ENCODE measurements at regions not wholly inside any gene's neighbourhood (a gene's known extent, or its start where the extent isn't known, plus 50 kb on each side); places are given as distances from the start of the nearest gene placed in this dataset.
"Not testable (repeated sequence)": the region's sequence is repeated elsewhere in the genome, so short reads cannot be mapped to it uniquely, and the experiment has no call there.

GRCh38 chr4:27973056-27973455 lies 1112.4 kb downstream of the STIM2 start:
- Mint-ChIP-seq H3K27me3 (ENCODE audit: low read depth) (no peaks in the 10 kb centered on the region), H3K27ac (no peak overlapping the region), H3K4me3 (no peak overlapping the region), H3K9me3 (peaks cover 11% of the 10 kb centered on the region), H3K36me3 (ENCODE audit: low read depth) (no peaks in the 10 kb centered on the region), H3K4me1 (ENCODE audit: low read depth) (no peaks in the 10 kb centered on the region)
- DNase-seq: no peak
- CTCF ChIA-PET: no interaction called here
- intact Hi-C loops (cut with micrococcal nuclease): no loop called here

- no peaks in the 10 kb centered on the region for H3K27me3 Mint-ChIP-seq (ENCODE audit: low read depth)
- DNase-seq: no peak
- H3K36me3 Mint-ChIP-seq (ENCODE audit: low read depth): no peaks in the 10 kb centered on the region
- H3K27ac Mint-ChIP-seq: no peak overlapping the region
- peaks cover 11% of the 10 kb centered on the region for H3K9me3 Mint-ChIP-seq
- intact Hi-C loops (cut with micrococcal nuclease): no loop called here
- no peak overlapping the region for H3K4me3 Mint-ChIP-seq
- CTCF ChIA-PET: no interaction called here
- H3K4me1 Mint-ChIP-seq (ENCODE audit: low read depth): no peaks in the 10 kb centered on the region
Measured at GRCh38 chr4:27973700-27974099, 1113.1 kb downstream of the STIM2 start.

GRCh38 chr4:27974339-27974738 lies 1113.7 kb downstream of the STIM2 start:
- intact Hi-C loops (cut with micrococcal nuclease): no loop called here
- H3K27me3 Mint-ChIP-seq (ENCODE audit: low read depth): no peaks in the 10 kb centered on the region
- CTCF ChIA-PET: no interaction called here
- H3K27ac Mint-ChIP-seq: no peak overlapping the region
- H3K36me3 Mint-ChIP-seq (ENCODE audit: low read depth): no peaks in the 10 kb centered on the region
- no peak for DNase-seq
- no peaks in the 10 kb centered on the region for H3K4me1 Mint-ChIP-seq (ENCODE audit: low read depth)
- H3K4me3 Mint-ChIP-seq: no peak overlapping the region
- H3K9me3 Mint-ChIP-seq: peaks cover 17% of the 10 kb centered on the region

- intact Hi-C loops (cut with micrococcal nuclease); CTCF ChIA-PET; DNase-seq; H3K36me3 Mint-ChIP-seq (ENCODE audit: low read depth); H3K4me1 Mint-ChIP-seq (ENCODE audit: low read depth); H3K4me3 Mint-ChIP-seq; H3K27me3 Mint-ChIP-seq (ENCODE audit: low read depth); H3K27ac Mint-ChIP-seq: not testable (repeated sequence)
- peaks cover 18% of the 10 kb centered on the region for H3K9me3 Mint-ChIP-seq
Measured at GRCh38 chr4:27974881-27975280, 1114.2 kb downstream of the STIM2 start.

GRCh38 chr4:27978427-27979109 lies 1117.9 kb downstream of the STIM2 start:
- DNase-seq; H3K4me3 Mint-ChIP-seq; H3K27me3 Mint-ChIP-seq (ENCODE audit: low read depth); H3K4me1 Mint-ChIP-seq (ENCODE audit: low read depth); CTCF ChIA-PET; H3K36me3 Mint-ChIP-seq (ENCODE audit: low read depth); H3K27ac Mint-ChIP-seq; intact Hi-C loops (cut with micrococcal nuclease): not testable (repeated sequence)
- H3K9me3 Mint-ChIP-seq: peaks cover 20% of the 10 kb centered on the region

- DNase-seq: no peak
- Mint-ChIP-seq H3K4me3 (no peak overlapping the region), H3K27ac (no peak overlapping the region), H3K27me3 (ENCODE audit: low read depth) (no peaks in the 10 kb centered on the region), H3K9me3 (no peaks in the 10 kb centered on the region), H3K4me1 (ENCODE audit: low read depth) (no peaks in the 10 kb centered on the region), H3K36me3 (ENCODE audit: low read depth) (no peaks in the 10 kb centered on the region)
- intact Hi-C loops (cut with micrococcal nuclease): no loop called here
- CTCF ChIA-PET: no interaction called here
Measured at GRCh38 chr4:27985522-27985921, 1124.9 kb downstream of the STIM2 start.

GRCh38 chr4:27986476-27986875 lies 1125.8 kb downstream of the STIM2 start:
- H3K9me3 Mint-ChIP-seq: no peaks in the 10 kb centered on the region
- H3K36me3 Mint-ChIP-seq (ENCODE audit: low read depth): no peaks in the 10 kb centered on the region
- no peaks in the 10 kb centered on the region for H3K4me1 Mint-ChIP-seq (ENCODE audit: low read depth)
- CTCF ChIA-PET: no interaction called here
- intact Hi-C loops (cut with micrococcal nuclease): no loop called here
- H3K27me3 Mint-ChIP-seq (ENCODE audit: low read depth): no peaks in the 10 kb centered on the region
- no peak overlapping the region for H3K4me3 Mint-ChIP-seq
- no peak for DNase-seq
- H3K27ac Mint-ChIP-seq: no peak overlapping the region

- H3K36me3 Mint-ChIP-seq (ENCODE audit: low read depth): no peaks in the 10 kb centered on the region
- H3K4me1 Mint-ChIP-seq (ENCODE audit: low read depth): no peaks in the 10 kb centered on the region
- H3K4me3 Mint-ChIP-seq: no peak overlapping the region
- H3K9me3 Mint-ChIP-seq: peaks cover 6% of the 10 kb centered on the region
- H3K27me3 Mint-ChIP-seq (ENCODE audit: low read depth): no peaks in the 10 kb centered on the region
- no peak overlapping the region for H3K27ac Mint-ChIP-seq
- intact Hi-C loops (cut with micrococcal nuclease): no loop called here
- DNase-seq: no peak
- CTCF ChIA-PET: no interaction called here
Measured at GRCh38 chr4:28001698-28002097, 1141.1 kb downstream of the STIM2 start.

GRCh38 chr4:28004520-28004919 lies 1143.9 kb downstream of the STIM2 start:
- intact Hi-C loops (cut with micrococcal nuclease): no loop called here
- Mint-ChIP-seq H3K4me1 (ENCODE audit: low read depth) (no peaks in the 10 kb centered on the region), H3K4me3 (no peak overlapping the region), H3K9me3 (peaks cover 3% of the 10 kb centered on the region), H3K36me3 (ENCODE audit: low read depth) (no peaks in the 10 kb centered on the region), H3K27ac (no peak overlapping the region), H3K27me3 (ENCODE audit: low read depth) (no peaks in the 10 kb centered on the region)
- CTCF ChIA-PET: no interaction called here
- DNase-seq: no peak

GRCh38 chr4:28006021-28006420 lies 1145.4 kb downstream of the STIM2 start:
- H3K4me3 Mint-ChIP-seq: no peak overlapping the region
- no peaks in the 10 kb centered on the region for H3K4me1 Mint-ChIP-seq (ENCODE audit: low read depth)
- H3K9me3 Mint-ChIP-seq: peaks cover 3% of the 10 kb centered on the region
- CTCF ChIA-PET: interaction anchor here (0.6 kb wide), 1 partner anchor 11 kb away, joined by 3 read pairs; no protein-coding TSS in a partner anchor
- no peaks in the 10 kb centered on the region for H3K36me3 Mint-ChIP-seq (ENCODE audit: low read depth)
- intact Hi-C loops (cut with micrococcal nuclease): no loop called here
- no peaks in the 10 kb centered on the region for H3K27me3 Mint-ChIP-seq (ENCODE audit: low read depth)
- DNase-seq: no peak
- no peak overlapping the region for H3K27ac Mint-ChIP-seq

- Mint-ChIP-seq H3K9me3 (peaks cover 2% of the 10 kb centered on the region), H3K4me1 (ENCODE audit: low read depth) (no peaks in the 10 kb centered on the region), H3K4me3 (no peak overlapping the region), H3K27ac (no peak overlapping the region), H3K27me3 (ENCODE audit: low read depth) (no peaks in the 10 kb centered on the region), H3K36me3 (ENCODE audit: low read depth) (no peaks in the 10 kb centered on the region)
- CTCF ChIA-PET: no interaction called here
- no peak for DNase-seq
- intact Hi-C loops (cut with micrococcal nuclease): no loop called here
Measured at GRCh38 chr4:28007693-28008092, 1147.1 kb downstream of the STIM2 start.

- Mint-ChIP-seq H3K27ac (no peak overlapping the region), H3K9me3 (peaks cover 2% of the 10 kb centered on the region), H3K4me1 (ENCODE audit: low read depth) (no peaks in the 10 kb centered on the region), H3K36me3 (ENCODE audit: low read depth) (no peaks in the 10 kb centered on the region), H3K27me3 (ENCODE audit: low read depth) (no peaks in the 10 kb centered on the region), H3K4me3 (no peak overlapping the region)
- intact Hi-C loops (cut with micrococcal nuclease): no loop called here
- CTCF ChIA-PET: no interaction called here
- DNase-seq: no peak
Measured at GRCh38 chr4:28009541-28009940, 1148.9 kb downstream of the STIM2 start.

- Mint-ChIP-seq H3K4me1 (ENCODE audit: low read depth) (no peaks in the 10 kb centered on the region), H3K27ac (no peak overlapping the region), H3K36me3 (ENCODE audit: low read depth) (no peaks in the 10 kb centered on the region), H3K4me3 (no peak overlapping the region), H3K9me3 (peaks cover 2% of the 10 kb centered on the region), H3K27me3 (ENCODE audit: low read depth) (no peaks in the 10 kb centered on the region)
- intact Hi-C loops (cut with micrococcal nuclease): no loop called here
- CTCF ChIA-PET: no interaction called here
- DNase-seq: no peak
Measured at GRCh38 chr4:28010577-28011240, 1150.1 kb downstream of the STIM2 start.
